ENCODE measurements at regions not wholly inside any gene's neighbourhood (a gene's known extent, or its start where the extent isn't known, plus 50 kb on each side); places are given as distances from the start of the nearest gene placed in this dataset.

DNA sequence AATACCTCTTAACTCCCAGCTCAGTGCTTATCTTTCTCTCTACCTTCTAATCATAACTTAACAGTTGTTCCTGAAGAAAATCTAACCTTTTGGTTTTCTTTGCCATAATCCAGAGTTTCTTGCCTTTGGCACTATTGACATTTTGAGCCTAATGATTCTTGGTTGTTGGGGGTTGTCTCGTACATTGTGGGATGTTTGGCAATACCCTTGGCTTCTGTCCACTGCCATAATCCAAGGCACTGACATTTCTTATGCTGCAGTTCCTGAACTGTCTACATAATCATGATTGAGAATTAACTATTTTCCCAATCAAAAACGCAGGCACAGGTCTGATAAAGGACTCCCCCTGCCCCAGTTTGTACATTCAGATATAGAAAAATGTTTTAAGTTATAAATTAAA is 203.2 kb upstream of the MEX3C start:
- DNase-seq (ENCODE audit: low read depth): no peak

DNA sequence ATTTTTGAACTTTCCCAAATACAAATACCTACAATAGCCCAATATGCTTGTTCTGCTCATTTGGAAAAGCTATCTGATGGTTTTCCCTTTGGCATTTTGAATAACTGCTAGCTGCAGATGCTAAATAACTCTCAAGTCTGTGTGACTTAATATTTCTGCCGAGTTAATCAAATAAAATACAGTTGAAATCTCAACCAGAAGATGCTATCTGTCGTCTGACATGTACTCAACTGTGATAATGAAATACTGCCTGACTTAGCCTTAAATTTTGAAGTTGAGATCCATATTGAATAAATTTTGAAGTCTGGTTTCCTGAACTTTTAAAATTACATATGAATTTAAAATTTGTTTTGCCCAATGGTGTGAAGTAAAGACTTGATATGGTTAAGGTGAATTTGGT is 204.4 kb upstream of the MEX3C start:
- no peak for DNase-seq (ENCODE audit: low read depth)

DNA sequence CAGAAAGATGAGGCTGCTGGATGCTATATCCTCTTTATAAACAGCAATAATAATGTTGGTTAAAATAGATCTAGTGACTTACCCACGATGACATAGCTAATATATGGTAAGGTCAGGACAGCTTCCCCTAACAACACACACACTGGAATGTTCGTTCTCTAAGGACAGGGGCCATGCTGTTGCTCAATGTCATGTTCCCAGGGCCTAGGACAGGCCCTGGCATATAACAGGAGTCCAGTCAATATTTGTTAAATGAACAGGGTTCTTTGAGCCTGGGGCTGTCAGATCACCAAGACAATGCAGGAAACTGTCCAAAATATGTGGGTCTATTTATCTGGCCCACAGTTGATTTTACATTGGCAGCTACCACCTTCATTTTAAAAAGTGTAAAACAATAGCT is 207.1 kb upstream of the MEX3C start:
- DNase-seq (ENCODE audit: low read depth): no peak

DNA sequence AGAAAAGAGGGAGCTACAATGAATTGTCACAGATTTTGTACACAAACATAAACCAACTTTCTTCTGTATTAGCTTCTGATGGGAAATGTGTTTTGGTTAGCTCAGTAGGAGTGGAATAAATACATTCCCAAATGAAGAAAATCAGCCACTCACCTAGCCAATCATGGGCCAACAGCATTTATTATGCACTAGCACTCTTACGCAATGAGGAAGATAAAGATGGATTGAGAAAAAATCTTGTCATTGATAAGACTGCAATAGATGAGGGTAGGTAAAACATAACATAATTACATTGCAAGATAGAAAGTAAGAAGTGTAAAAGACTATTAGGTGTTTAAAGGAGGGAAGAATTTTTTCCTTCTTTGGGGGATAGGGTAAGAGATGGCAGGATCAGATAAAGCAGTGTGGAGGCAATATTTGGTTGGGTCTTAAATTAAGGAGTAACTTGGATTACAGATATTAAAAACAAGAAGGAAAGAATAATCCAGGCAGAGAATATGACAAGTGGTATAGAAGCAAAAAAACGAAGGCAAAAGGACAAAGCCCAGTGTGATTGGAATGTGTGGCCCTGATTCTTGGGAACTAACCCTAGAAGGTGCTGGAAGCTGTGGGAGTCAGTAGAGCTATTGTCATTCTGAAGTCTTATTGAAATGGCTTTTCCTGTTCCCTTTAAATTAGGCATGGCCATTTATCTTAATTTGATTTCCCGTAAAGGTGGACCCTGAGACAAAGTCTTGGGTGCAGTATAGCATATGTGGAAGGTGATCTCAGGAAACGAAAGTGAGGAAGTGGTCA is 208.4 kb upstream of the MEX3C start:
- no peak for DNase-seq (ENCODE audit: low read depth)

DNA sequence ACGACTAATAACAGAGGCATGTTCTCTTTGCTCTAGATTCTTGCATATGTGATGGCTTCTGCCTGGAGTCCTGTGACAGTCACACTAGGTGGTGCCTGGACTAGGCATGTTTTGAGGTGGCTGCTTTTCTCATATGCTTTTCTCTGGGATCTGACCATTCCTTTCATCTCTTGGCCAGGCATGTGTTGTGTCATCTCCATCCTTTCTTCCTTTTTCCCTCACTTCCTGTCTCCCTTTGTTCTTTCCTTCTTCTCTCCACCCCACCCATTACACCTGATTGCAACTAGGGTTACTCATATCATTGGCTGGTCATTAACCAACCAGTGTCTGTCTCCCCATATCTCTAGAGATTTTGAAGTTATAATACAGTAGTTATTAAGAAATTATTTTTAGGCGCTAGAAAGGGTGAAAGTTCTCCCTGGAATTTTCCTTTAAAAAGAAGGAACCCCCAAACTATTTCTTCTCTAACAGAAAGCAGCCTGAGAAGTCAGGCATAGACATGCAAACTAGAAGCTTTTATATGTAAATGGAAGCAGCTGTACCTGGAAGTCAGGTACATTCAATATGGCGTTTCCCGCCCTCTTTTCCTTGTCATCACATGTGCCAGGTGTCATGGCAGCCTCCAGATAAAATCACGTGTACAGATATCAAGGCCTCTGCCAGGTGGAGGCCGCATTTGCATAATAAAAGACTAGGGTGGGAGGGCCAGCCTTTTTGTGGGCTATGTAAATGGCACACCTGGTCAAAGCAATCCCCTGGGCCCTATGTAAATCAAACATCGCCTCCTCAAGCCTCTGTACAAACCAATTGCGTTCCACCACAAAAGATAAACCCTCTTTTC is 220.4 kb upstream of the MEX3C start:
- no peak for DNase-seq (ENCODE audit: low read depth)

DNA sequence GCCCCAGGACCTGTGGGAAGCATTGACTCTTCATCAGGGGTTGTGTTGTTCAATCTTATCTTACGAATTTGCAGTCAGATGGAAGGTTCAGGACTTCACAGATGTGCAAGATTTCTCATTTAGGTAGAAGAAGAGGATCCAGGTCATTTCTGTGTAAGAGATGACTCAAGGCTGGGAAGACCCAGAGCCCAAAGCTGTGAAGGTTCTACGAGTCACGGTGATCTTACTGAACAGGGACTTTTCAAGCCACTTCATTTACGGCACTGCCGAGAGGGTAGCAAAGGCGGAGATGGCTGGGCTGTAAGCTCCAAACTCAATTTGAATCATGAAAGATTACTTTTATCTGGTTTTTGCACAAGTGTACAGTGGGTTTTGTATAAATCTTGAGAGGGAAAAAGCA is 228.0 kb upstream of the MEX3C start:
- DNase-seq (ENCODE audit: low read depth): no peak

DNA sequence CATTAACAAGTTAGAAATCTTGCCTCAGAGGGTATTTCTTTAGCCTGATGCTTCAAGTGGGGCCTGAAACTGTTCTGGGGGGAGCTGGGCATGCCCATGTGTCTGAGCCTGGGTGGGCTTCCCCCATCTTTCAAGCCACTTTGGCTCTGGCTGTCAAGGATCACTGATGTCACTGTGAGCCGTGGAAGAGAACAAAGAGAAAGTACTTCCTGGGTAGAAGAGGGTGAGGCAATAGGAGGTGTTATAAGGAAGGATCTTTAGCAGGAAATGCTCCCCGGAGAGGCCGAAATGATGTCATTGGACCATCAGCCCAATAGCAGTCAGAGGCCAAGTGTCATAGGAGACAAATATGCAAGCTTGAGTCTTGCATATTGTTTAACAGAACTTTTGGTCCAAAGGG is 228.4 kb upstream of the MEX3C start:
- no peak for DNase-seq (ENCODE audit: low read depth)

DNA sequence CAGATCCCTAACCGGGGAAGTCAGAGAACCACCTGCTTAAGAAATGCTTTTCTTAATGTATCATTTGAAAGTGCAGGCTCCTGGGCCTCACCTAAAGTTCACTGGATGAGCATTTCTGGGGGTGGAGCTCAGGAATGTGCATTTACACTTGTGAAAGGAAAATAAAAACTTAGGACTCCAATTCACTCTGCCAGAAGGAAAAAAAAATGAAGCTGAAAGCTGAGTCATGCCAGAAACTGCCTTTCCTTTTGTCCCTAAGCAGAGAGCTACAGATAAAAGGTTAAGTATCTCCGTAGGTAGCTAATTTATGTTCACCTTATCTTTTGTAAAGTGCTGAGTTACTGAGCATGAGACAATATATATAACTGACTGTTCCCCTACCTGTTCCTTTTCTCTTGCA is 229.5 kb upstream of the MEX3C start:
- no peak for DNase-seq (ENCODE audit: low read depth)

DNA sequence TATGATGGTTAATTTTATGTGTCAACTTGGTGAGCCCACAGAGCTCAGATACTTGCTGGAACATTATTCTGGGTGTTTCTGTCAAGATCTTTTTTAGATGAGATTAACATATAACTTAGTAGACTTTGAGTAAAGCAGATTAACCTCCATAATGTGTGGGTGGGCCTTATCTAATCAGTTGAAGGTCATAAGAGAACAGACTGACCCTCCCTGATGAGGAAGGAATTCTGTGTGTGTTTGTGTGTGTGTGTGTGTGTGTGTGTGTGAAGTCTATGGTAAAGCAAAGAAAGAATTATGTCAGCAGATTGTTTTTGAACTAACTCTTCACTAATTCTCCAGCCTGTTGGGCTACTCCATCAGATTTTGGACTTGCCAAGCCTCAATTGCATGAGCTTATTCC is 232.2 kb upstream of the MEX3C start:
- no peak for DNase-seq (ENCODE audit: low read depth)

DNA sequence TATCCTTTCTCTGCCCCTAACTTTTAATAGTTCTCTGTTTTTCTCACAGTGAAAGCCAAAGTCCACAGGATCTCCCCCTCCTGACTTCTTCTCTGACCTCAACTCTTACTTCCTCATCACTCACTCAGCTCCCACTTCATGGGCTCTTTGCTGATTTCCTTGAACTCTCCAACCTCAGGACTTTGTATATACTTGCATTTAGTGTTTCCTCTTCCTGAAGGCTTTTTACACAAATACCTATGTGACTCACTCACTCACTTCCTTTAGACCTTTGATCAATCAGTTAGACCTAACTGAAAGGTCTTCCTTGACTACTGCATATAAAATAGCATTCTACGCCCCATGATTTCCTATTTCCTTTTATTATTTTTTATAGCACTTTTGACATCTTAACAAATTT is 233.1 kb upstream of the MEX3C start:
- DNase-seq (ENCODE audit: low read depth): no peak

DNA sequence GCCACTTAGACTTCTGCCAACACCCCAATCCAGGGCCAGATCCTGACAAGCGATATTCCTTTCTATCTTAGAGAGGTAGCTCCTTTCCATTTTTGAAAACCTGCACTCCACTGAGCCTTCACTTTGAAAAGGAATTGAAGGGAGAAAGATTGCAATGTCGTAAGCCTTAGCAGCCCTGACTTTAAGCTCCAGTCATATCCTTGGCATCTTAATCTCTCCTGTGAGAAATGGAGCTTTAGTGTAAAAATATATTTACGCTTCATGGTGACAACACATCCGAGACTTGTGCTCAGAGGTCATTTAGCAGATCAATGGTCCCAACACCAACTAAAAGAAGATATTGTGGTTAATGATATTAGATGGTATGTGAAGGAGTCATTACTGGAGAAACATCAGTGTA is 235.8 kb upstream of the MEX3C start:
- DNase-seq (ENCODE audit: low read depth): no peak

DNA sequence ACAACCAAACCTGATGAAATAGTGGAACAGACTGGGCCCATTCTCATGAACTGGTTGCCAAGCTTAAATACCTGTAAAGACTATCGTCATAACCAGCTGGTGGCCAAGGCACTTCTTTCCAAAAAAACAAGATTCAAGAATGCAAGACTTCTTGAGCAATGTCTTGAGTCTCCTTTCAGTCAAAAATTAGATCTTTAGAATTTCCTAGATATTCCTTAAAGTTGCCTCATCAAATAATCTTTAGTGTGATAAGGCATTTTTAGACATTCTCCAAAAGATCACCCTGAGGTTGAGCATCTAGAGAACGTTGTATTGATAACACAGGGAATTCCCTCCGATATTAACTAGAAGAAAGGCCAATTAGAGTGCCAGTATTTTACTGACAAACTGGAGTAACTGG is 236.4 kb upstream of the MEX3C start:
- DNase-seq (ENCODE audit: low read depth): no peak

DNA sequence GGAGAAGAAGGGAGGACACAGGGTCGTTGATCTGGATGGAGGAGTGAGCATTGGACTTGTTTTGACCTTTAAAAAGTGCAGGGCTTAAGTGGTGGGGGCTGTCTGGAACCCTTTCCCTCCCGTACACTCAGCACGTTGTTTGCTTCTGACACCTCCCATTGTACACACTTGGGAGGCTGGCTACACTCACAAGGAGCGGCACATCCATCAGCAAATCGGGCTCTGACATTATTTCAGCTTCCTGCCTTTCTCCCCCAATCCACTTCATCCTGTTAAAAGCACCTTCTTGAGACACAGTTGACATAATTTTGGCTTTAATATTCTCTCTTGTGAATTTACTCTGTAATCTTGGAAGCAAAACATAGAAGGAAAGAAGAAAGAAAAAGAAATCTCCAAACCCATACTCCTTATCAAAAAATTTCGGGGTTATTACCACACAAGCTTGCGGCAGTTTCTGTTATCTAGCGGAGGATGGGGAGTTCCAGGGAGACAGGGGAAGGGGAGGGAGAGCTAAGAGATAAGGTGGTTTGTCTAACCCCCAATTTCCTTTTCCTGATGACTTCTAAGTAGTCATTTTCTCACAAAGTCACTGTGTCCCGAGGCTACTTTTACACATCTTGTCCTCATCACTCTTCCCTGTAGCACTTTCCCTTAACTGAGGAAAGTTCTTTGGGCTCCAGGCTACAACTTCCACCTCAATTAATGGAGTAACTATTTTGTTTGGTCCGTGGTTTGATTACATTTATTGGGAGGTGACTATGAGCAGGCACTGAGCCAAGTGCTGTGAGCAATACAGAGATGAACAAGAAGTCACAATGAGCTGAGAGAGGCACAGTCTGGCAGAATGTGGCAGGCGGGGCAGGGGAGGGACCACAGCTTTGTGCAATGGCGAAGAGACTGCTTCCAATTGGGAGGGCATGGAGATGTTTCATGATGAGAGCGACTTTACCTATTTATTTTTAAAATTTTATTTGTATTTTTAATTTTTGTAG is 240.1 kb upstream of the MEX3C start:
- DNase-seq (ENCODE audit: low read depth): no peak

DNA sequence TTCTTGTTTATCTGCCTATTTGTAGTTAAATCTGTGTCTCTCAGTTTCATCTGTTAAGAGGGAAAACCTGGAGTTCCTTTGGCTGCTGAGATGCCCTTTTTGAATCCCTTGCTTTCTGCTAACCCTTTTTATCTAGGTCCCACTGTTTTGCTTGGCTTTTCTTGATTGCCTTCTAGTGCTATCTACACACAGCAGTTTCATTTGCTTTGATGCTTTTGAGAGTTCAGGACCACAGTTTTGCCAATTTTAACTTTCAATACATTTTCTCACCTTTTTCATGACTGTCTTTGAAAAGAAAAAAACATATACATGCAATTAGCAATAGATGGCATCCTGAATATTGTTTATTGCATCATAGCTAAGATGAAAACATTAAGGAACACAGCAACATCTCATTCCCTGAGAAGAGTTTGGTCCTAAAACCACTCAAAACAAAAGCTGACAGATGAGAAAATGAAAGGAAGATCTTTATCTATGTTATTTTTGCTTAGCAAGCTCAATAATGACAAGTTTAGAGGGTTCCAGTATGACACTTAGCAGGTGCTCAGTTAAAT is 241.4 kb upstream of the MEX3C start:
- no peak for DNase-seq (ENCODE audit: low read depth)

DNA sequence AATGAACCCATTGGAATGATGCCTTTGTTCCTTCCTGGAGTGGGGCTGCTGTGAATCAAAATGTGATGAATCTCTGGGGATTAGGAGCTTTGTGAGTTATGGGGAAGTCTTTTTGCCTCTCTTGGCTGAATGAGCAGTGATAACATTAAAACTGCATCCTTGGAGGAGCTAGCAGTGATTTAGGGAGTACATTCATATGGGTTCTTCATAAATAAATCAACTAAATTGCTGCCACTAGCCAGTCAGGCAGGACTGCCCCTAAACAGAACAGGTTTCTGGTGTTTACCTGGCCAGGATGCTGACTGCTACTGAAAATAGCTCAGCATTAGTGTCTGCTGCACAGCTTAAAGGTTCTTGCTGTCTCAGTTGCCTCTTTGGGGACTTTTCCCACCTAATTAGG is 244.5 kb upstream of the MEX3C start:
- DNase-seq (ENCODE audit: low read depth): no peak

DNA sequence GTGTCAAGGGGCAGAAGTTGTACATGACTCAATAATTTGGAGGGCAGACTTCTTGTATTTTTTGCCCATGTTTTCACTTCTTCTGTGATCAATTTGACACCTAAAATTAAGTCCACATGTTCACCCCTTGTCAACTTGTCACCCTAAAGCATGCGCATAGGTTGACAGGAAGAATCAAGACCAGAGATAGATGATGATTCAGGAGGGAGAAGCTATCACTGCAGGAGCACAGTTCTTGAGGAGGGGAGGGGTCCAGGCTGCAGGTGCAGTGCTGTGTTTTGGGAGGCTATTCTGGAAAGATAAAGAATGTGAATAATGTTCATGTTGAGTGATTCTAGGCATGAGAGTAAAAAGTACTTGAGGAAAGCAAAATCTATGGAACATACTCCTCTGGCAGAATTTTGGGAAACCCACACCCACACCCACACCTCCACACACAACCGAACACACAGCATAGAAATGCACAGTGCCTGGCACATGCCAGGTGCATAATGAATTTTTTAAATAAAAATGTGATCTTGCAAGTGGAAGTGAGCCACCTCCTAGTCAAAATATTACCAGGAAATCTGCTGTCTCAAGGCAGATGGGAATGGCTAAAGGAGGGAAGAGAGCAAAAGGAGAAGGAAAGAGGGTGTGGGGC is 249.2 kb upstream of the MEX3C start:
- DNase-seq (ENCODE audit: low read depth): no peak

DNA sequence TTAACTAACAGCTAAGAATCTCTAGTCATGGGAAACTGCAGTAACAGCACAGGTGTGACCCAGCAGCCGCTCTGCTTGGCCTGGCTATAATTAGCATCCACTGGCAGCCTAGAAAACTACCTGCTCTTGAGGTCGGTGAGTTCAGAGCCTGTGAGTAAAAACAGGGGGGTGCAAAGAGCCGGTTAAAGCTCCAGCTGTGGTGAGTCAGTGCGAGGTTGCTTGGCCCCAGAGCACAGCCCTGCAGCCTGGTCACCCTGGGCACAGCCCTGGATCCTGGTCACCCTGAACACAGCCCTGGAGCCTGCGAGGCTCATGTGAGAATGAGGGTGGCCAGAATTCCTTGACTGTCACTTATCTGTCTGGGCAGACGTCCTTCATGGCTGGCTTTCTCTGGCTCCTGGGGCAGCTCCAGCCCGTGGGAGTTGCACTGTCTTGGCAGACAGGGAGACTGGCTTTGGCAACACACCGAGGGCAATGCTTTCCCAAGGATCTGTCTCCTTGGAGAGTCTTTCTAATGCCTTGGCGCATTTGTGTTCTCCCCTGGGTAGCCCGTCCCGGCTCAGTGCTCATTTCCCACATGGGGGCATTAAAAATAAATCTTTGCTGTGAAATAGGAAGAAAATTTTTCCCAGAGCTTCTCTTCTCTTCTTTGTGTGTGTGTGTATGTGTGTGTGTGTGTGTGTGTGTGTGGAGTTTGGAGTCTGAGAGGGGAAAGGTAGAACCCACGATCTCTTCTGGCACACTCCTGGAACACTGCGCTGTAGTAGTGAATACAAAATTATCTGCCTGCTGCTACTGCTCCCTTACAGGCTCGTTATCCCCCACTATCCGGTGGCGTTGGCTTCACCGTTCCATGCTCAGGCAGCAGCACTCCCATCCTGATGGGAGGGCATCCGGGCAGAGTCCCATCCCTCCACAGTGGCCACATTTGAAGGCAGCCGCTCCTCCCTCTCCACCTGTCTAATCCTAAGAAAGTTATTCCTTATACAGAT is 250.2 kb upstream of the MEX3C start:
- DNase-seq (ENCODE audit: low read depth): no peak

DNA sequence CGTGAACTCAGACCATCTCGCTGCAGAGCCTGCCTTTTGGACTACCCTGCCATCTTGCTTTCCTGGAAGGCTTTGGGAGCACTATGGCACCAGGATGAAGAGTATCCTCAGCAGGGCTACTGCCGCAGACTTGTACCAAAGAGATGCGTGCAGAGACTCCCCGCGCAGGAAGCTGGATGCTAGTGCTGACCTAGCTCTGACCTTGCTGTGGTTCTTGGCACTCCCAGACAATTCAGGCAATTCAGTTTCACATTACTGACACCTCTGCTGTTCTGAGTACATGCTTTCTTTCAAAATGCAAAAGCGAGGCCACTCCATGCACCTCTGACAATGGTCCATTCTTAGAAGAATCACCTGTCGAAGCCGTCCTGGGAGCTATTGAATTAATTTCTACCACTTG is 251.5 kb upstream of the MEX3C start:
- DNase-seq (ENCODE audit: low read depth): no peak

DNA sequence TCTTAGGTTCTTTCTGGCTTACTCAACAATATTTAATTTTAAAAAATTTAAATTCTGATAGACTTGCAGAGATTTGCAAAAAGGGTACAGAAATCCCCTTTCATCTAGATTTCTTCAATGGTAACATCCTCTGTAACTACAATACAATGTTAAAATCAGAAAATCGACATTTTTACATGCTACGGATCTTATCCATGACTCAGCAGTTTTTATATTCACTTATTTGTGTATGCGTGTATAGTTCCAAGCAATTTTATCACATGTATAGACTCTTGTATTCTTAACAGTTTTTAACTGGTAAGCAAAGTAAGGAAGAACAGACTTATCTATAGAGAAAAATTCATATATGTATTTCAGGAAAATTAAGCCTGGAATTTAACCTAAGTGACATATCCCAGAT is 256.1 kb upstream of the MEX3C start:
- no peak for DNase-seq (ENCODE audit: low read depth)

DNA sequence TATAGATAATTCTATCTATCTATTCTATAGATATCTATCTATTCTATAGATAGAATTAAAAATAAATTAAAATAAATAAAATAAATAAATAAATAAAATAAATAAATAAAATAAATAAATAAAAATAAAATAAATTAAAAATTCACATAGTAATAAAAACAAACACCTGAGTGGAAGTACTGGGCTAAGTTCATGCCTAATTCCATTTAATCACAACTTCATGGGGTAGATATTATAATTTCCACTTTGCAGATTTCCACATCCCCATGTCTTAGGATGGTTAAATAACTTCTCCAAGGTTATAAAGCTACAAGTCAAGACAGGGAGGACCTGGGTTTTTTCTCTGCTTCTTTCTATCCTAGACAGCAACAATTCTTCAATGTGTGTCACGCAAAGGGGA is 261.4 kb upstream of the MEX3C start:
- no peak for DNase-seq (ENCODE audit: low read depth)
